Activated CD8-positive, alpha-beta memory T cell treated with anti-CD3 and anti-CD28 coated beads for 36 hours (primary cell): ENCODE measurements at regions not wholly inside any gene's neighbourhood (a gene's known extent, or its start where the extent isn't known, plus 50 kb on each side); places are given as distances from the start of the nearest gene placed in this dataset.

Experiments
- CTCF ChIA-PET: fragments of 350-600 bp; sonication (Branson Sonifier 250); formaldehyde crosslinking; loops from one replicate; lab custom pipeline; 2021; ENCODE audit warnings: antibody characterized with exemption; lab: Charles Lee
- POLR2A ChIA-PET: fragments of 350-600 bp; sonication (Branson Sonifier 250); formaldehyde crosslinking; loops from one replicate; lab custom pipeline; 2021; ENCODE audit warnings: antibody characterized with exemption; lab: Charles Lee

GRCh38 chr4:104878936-104879335 lies 267.7 kb upstream of the TET2 start:
- CTCF ChIA-PET = no interaction called here
- POLR2A ChIA-PET = no interaction called here

- POLR2A ChIA-PET = no interaction called here
- CTCF ChIA-PET = no interaction called here
These were observed 267.3 kb upstream of the TET2 start for GRCh38 chr4:104879367-104879766.

- POLR2A ChIA-PET = no interaction called here
- CTCF ChIA-PET = no interaction called here
These were observed 266.8 kb upstream of the TET2 start for GRCh38 chr4:104879854-104880253.

GRCh38 chr4:104881136-104881886 lies 265.4 kb upstream of the TET2 start:
- CTCF ChIA-PET = interaction anchor here (0.6 kb wide), 1 partner anchor 22 kb away, joined by 3 read pairs; no protein-coding TSS in a partner anchor

GRCh38 chr4:104890598-104891275 lies 255.9 kb upstream of the TET2 start:
- CTCF ChIA-PET = no interaction called here
- POLR2A ChIA-PET = no interaction called here

More at GRCh38 chr4:104881136-104881886, 265.4 kb upstream of the TET2 start:
- POLR2A ChIA-PET = no interaction called here

GRCh38 chr4:104896660-104897645 lies 249.7 kb upstream of the TET2 start:
- POLR2A ChIA-PET = no interaction called here
- CTCF ChIA-PET = no interaction called here

- POLR2A ChIA-PET = no interaction called here
- CTCF ChIA-PET = no interaction called here
These were observed 246.8 kb upstream of the TET2 start for GRCh38 chr4:104899863-104900262.

GRCh38 chr4:104901438-104901837 lies 245.2 kb upstream of the TET2 start:
- ChIA-PET POLR2A (no interaction called here), CTCF (interaction anchor here (1.0 kb wide), 1 partner anchor 41 kb away, joined by 3 read pairs; no protein-coding TSS in a partner anchor)

- POLR2A ChIA-PET = no interaction called here
- CTCF ChIA-PET = interaction anchor here (1.0 kb wide), 1 partner anchor 41 kb away, joined by 3 read pairs; no protein-coding TSS in a partner anchor
These were observed 244.6 kb upstream of the TET2 start for GRCh38 chr4:104901961-104902605.

- CTCF ChIA-PET = no interaction called here
- POLR2A ChIA-PET = no interaction called here
These were observed 241.6 kb upstream of the TET2 start for GRCh38 chr4:104905065-104905464.

- POLR2A ChIA-PET = no interaction called here
- CTCF ChIA-PET = no interaction called here
These were observed 241.1 kb upstream of the TET2 start for GRCh38 chr4:104905546-104905945.

GRCh38 chr4:104906276-104906675 lies 240.4 kb upstream of the TET2 start:
- ChIA-PET POLR2A (no interaction called here), CTCF (no interaction called here)

- ChIA-PET POLR2A (no interaction called here), CTCF (no interaction called here)
These were observed 239.5 kb upstream of the TET2 start for GRCh38 chr4:104907074-104907649.

- ChIA-PET CTCF (no interaction called here), POLR2A (no interaction called here)
These were observed 238.7 kb upstream of the TET2 start for GRCh38 chr4:104907991-104908390.

- ChIA-PET CTCF (no interaction called here), POLR2A (no interaction called here)
These were observed 237.3 kb upstream of the TET2 start for GRCh38 chr4:104909376-104909775.

- POLR2A ChIA-PET = no interaction called here
- CTCF ChIA-PET = no interaction called here
These were observed 234.2 kb upstream of the TET2 start for GRCh38 chr4:104912518-104912917.

GRCh38 chr4:104915373-104915772 lies 231.3 kb upstream of the TET2 start:
- ChIA-PET POLR2A (no interaction called here), CTCF (no interaction called here)

GRCh38 chr4:104915864-104916263 lies 230.8 kb upstream of the TET2 start:
- CTCF ChIA-PET = no interaction called here
- POLR2A ChIA-PET = no interaction called here

- ChIA-PET POLR2A (interaction anchor here (0.7 kb wide), 1 partner anchor 545 kb away, joined by 3 read pairs; no protein-coding TSS in a partner anchor), CTCF (no interaction called here)
These were observed 227.3 kb upstream of the TET2 start for GRCh38 chr4:104919406-104919805.
